ENCODE measurements at regions not wholly inside any gene's neighbourhood (a gene's known extent, or its start where the extent isn't known, plus 50 kb on each side); places are given as distances from the start of the nearest gene placed in this dataset.

- TF ChIP-seq CTCF (IDR thresholded peaks at IDR 0.05; ENCODE audit: insufficient read depth, low read length) (peak; percentile 62), POLR2AphosphoS5 (IDR thresholded peaks at IDR 0.05; ENCODE audit: low read depth) (no peak), REST (IDR thresholded peaks at IDR 0.05; ENCODE audit: insufficient replicate concordance, low read depth) (no peak)
These were observed 1059.8 kb downstream of the TMEM121 start for GRCh38 chr14:106586098-106586704.
